A673 (cell line): ENCODE measurements at regions not wholly inside any gene's neighbourhood (a gene's known extent, or its start where the extent isn't known, plus 50 kb on each side); places are given as distances from the start of the nearest gene placed in this dataset.

Experiments
- BruUV-seq: library from RNA; stranded (reverse); fragments of 400-500 nt; replicated peaks from 2 replicates; lab custom pipeline; 2021; lab: Mats Ljungman, UMichigan
- CTCF ChIA-PET: fragments of 300-600 bp; sonication (Branson Sonifier 250); formaldehyde crosslinking; loops from one replicate; lab custom pipeline; 2022; ENCODE audit warnings: antibody characterized with exemption; lab: Charles Lee
- POLR2A ChIA-PET: fragments of 300-600 bp; sonication (Branson Sonifier 250); formaldehyde crosslinking; loops from one replicate; lab custom pipeline; 2022; ENCODE audit warnings: antibody characterized with exemption; ENCODE audit not compliant: low non-redundant PET; lab: Charles Lee
- DNase-seq: peaks from one replicate; pipeline ENCODE4 v3.0.0-alpha.2; 2015; ENCODE audit warnings: low spot score
- H3K27ac ChIP-seq: fragments of 200-600 bp; sonication (generic); 2 replicates; pipeline ENCODE4 v1.5.1; 2016; ENCODE audit warnings: mixed run types, low read depth, mild to moderate bottlenecking, mixed read lengths, antibody characterized with exemption, low read length; ENCODE audit not compliant: poor library complexity, severe bottlenecking
- H3K27me3 ChIP-seq: fragments of 200-600 bp; sonication (generic); replicated peaks from 2 replicates; pipeline ENCODE4 v1.6.1; 2017; ENCODE audit warnings: mixed run types, low read depth, mild to moderate bottlenecking, mixed read lengths, antibody characterized with exemption, low read length; ENCODE audit not compliant: insufficient read depth, poor library complexity
- H3K36me3 ChIP-seq: fragments of 200-600 bp; sonication (generic); 2 replicates; pipeline ENCODE4 v1.6.1; 2016; ENCODE audit warnings: mixed run types, mild to moderate bottlenecking, mixed read lengths, antibody characterized with exemption, low read length; ENCODE audit not compliant: insufficient read depth, poor library complexity, severe bottlenecking
- H3K4me1 ChIP-seq: fragments of 200-600 bp; sonication (generic); 2 replicates; pipeline ENCODE4 v1.6.1; 2017; ENCODE audit warnings: mixed run types, mild to moderate bottlenecking, mixed read lengths, antibody characterized with exemption, low read length; ENCODE audit not compliant: insufficient read depth, poor library complexity, severe bottlenecking
- H3K4me3 ChIP-seq: fragments of 200-600 bp; sonication (generic); 2 replicates; pipeline ENCODE4 v1.5.1; 2016; ENCODE audit warnings: low read depth, mixed run types, mild to moderate bottlenecking, mixed read lengths, low read length; ENCODE audit not compliant: poor library complexity, severe bottlenecking
- H3K9me3 ChIP-seq: fragments of 200-600 bp; sonication (generic); 2 replicates; pipeline ENCODE4 v1.6.1; 2016; ENCODE audit warnings: mixed run types, low read depth, mild to moderate bottlenecking, mixed read lengths, antibody characterized with exemption, low read length; ENCODE audit not compliant: poor library complexity, severe bottlenecking
- EZH2 ChIP-seq: fragments of 200-600 bp; sonication (generic); IDR thresholded peaks from 2 replicates; pipeline ENCODE4 v1.6.1; 2017; ENCODE audit warnings: borderline replicate concordance, low read depth, mild to moderate bottlenecking, mixed read lengths, antibody characterized with exemption, low read length; ENCODE audit not compliant: poor library complexity, severe bottlenecking
- intact Hi-C: fragments of 100-400 bp; cut with micrococcal nuclease; formaldehyde crosslinking; loops from one replicate; pipeline ENCODE4 v1.10.0; 2022; ENCODE audit not compliant: unreplicated experiment
- TF ChIP-seq, protein P1 (sequence below): fragments of 300-800, 200-600 bp; sonication (generic); conservative IDR thresholded peaks from 2 replicates; pipeline ENCODE4 v1.5.1; 2017; ENCODE audit warnings: low read depth, mild to moderate bottlenecking, antibody characterized with exemption, low read length, moderate library complexity, mixed read lengths

DNA sequence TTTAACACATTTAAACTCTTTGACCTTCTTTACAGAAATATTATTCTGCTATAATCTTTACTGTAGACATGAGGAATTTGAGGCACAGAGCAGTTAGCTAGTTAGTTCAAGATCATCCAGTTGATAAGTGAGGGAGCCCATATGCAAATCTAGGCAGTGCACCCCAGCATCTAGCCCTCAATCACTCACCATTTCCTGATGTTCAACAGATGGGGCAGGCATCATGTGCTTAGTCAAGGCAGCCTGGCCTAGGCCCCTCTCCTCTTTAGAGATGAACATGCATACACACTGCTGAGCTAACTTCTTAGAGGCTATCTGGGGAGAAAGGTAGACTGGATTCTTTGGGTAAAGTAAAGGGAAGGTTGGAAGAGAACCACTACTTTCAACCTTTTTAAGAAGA lies 206.8 kb upstream of the SLC24A2 start:
- intact Hi-C loops, result no loop called here
- H3K4me1 ChIP-seq, result peaks cover 19% of the 10 kb centered on the region
- no peaks in the 10 kb centered on the region for H3K36me3 ChIP-seq
- no TSS peak for BruUV-seq
- no peak for TF ChIP-seq EZH2
- TF ChIP-seq, protein P1, sequence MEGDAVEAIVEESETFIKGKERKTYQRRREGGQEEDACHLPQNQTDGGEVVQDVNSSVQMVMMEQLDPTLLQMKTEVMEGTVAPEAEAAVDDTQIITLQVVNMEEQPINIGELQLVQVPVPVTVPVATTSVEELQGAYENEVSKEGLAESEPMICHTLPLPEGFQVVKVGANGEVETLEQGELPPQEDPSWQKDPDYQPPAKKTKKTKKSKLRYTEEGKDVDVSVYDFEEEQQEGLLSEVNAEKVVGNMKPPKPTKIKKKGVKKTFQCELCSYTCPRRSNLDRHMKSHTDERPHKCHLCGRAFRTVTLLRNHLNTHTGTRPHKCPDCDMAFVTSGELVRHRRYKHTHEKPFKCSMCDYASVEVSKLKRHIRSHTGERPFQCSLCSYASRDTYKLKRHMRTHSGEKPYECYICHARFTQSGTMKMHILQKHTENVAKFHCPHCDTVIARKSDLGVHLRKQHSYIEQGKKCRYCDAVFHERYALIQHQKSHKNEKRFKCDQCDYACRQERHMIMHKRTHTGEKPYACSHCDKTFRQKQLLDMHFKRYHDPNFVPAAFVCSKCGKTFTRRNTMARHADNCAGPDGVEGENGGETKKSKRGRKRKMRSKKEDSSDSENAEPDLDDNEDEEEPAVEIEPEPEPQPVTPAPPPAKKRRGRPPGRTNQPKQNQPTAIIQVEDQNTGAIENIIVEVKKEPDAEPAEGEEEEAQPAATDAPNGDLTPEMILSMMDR, result no peak
- no peak overlapping the region for H3K27ac ChIP-seq
- H3K4me3 ChIP-seq, result no peak overlapping the region
- no peaks in the 10 kb centered on the region for H3K27me3 ChIP-seq
- no peaks in the 10 kb centered on the region for H3K9me3 ChIP-seq
- DNase-seq, result no peak
- ChIA-PET POLR2A (no interaction called here), CTCF (no interaction called here)

DNA sequence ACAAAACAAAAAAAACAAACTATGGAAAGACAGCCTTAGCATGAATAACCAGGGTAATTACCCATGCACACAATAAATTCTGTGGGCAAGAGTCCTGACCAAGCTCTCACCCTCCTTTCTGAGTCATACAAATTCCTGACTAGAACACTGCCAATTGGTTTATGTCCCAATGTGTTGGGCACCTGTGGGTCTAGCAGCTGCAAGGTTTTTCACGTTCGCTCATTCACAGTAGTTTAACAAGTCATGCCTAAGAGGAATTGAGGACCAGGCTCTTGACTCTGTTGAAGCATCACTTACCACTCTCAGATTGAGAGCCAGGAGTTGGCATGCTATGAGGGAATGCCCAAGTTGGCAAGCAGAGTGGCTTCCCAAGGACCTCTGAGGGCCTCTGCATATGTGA lies 205.5 kb upstream of the SLC24A2 start:
- Histone ChIP-seq H3K27ac (no peak overlapping the region), H3K27me3 (no peaks in the 10 kb centered on the region), H3K36me3 (no peaks in the 10 kb centered on the region), H3K4me1 (peaks cover 12% of the 10 kb centered on the region), H3K4me3 (no peak overlapping the region), H3K9me3 (no peaks in the 10 kb centered on the region)
- ChIA-PET POLR2A (no interaction called here), CTCF (no interaction called here)
- TF ChIP-seq, protein P1, result no peak
- no peak for TF ChIP-seq EZH2
- DNase-seq, result no peak
- intact Hi-C loops, result no loop called here
- BruUV-seq, result no TSS peak

DNA sequence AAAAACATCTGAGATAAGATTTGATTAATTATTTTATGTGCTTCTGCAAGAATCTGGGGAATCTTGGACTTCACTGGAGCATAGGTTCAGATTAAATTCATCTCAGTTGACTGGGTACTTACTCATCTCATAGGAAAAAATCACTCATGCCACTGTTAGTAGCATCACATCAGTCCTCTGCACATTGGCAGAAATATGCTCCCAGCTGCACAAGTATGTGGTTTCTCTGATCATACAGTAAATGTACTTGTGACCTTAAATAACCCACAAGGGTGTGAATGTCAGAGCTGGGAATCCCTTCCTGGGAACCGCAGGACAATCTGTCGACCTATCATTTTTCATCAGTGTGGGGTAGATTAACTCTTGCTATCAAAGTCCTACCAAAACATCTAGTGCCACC lies 203.7 kb upstream of the SLC24A2 start:
- intact Hi-C loops, result no loop called here
- Histone ChIP-seq H3K4me3 (no peak overlapping the region), H3K27ac (no peak overlapping the region), H3K9me3 (no peaks in the 10 kb centered on the region), H3K36me3 (no peaks in the 10 kb centered on the region), H3K4me1 (no peaks in the 10 kb centered on the region), H3K27me3 (no peaks in the 10 kb centered on the region)
- CTCF ChIA-PET, result no interaction called here
- no peak for DNase-seq
- no peak for TF ChIP-seq EZH2
- TF ChIP-seq, protein P1, result no peak
- POLR2A ChIA-PET, result no interaction called here
- no TSS peak for BruUV-seq
